ENCODE measurements at regions not wholly inside any gene's neighbourhood (a gene's known extent, or its start where the extent isn't known, plus 50 kb on each side); places are given as distances from the start of the nearest gene placed in this dataset.
"Not testable (repeated sequence)": the region's sequence is repeated elsewhere in the genome, so short reads cannot be mapped to it uniquely, and the experiment has no call there.

DNA sequence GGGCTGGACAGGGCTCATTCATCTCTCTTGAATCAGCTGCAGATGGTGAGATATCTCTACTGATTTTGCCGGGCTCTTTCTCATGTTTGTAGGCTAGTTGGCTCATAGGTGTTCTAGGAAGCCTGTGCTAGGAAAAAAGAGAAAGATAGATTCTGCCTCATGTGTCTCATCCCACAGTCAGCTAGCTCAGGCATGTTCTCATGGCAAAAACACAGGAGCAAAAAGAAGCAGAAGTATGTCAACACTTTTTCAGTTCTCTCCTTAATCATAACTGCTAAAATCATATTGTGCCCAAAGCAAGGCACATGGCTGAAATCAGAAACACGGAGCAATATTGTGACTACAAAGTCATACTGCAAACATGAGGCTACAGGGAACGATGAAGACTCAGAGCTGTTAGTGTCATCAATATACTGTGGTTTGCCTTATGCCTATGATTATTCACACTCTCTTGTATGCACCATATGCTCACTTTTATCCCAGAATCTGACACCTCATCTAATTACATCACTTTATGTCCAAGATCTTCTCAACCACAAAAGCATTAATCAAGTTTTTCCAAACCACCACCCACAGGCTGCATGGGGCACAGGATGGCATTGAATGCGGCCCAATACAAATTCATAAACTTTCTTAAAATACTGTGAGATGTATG is 571.9 kb upstream of the CNTNAP5 start:
- Histone ChIP-seq H3K9ac (no peak overlapping the region), H4K20me1 (ENCODE audit: insufficient read depth) (no peaks in the 10 kb centered on the region), H3K9me2 (no peaks in the 10 kb centered on the region), H3K4me2 (no peak overlapping the region), H3K27ac (ENCODE audit: low read depth in 2 of 2, low read length in 1 of 2) (no peak overlapping the region), H3K36me3 (replicated peaks in 1 of 2; ENCODE audit: control insufficient read depth in 1 of 2, insufficient read depth in 2 of 2, low read length in 1 of 2) (no peaks in the 10 kb centered on the region), H3F3A (replicated peaks; ENCODE audit: insufficient read depth) (no peaks in the 10 kb centered on the region), H3K4me1 (ENCODE audit: control insufficient read depth in 1 of 2, insufficient read depth in 2 of 2, low read depth in 1 of 2, low read length in 1 of 2) (no peaks in the 10 kb centered on the region), H3K4me3 (ENCODE audit: low read depth in 2 of 2, low read length in 1 of 2) (no peak overlapping the region), H3K27me3 (ENCODE audit: insufficient read depth) (no peaks in the 10 kb centered on the region), H2AFZ (ENCODE audit: low read depth) (no peak overlapping the region), H3K79me2 (ENCODE audit: insufficient read depth) (no peaks in the 10 kb centered on the region), H3K9me3 (no peaks in the 10 kb centered on the region; the same call in 1 of the 2 replicates)
- TF ChIP-seq EZH2phosphoT487 (IDR thresholded peaks at IDR 0.05; ENCODE audit: borderline replicate concordance, low read depth) (no peak), FOSL2 (IDR thresholded peaks at IDR 0.05; ENCODE audit: borderline replicate concordance, low read depth) (no peak), RXRA (IDR thresholded peaks at IDR 0.05; ENCODE audit: borderline replicate concordance, low read depth) (no peak)
- TF ChIP-seq, protein P1, sequence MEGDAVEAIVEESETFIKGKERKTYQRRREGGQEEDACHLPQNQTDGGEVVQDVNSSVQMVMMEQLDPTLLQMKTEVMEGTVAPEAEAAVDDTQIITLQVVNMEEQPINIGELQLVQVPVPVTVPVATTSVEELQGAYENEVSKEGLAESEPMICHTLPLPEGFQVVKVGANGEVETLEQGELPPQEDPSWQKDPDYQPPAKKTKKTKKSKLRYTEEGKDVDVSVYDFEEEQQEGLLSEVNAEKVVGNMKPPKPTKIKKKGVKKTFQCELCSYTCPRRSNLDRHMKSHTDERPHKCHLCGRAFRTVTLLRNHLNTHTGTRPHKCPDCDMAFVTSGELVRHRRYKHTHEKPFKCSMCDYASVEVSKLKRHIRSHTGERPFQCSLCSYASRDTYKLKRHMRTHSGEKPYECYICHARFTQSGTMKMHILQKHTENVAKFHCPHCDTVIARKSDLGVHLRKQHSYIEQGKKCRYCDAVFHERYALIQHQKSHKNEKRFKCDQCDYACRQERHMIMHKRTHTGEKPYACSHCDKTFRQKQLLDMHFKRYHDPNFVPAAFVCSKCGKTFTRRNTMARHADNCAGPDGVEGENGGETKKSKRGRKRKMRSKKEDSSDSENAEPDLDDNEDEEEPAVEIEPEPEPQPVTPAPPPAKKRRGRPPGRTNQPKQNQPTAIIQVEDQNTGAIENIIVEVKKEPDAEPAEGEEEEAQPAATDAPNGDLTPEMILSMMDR (IDR thresholded peaks at IDR 0.05), result no peak
- TF ChIP-seq, protein P2, sequence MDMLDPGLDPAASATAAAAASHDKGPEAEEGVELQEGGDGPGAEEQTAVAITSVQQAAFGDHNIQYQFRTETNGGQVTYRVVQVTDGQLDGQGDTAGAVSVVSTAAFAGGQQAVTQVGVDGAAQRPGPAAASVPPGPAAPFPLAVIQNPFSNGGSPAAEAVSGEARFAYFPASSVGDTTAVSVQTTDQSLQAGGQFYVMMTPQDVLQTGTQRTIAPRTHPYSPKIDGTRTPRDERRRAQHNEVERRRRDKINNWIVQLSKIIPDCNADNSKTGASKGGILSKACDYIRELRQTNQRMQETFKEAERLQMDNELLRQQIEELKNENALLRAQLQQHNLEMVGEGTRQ (IDR thresholded peaks at IDR 0.05; ENCODE audit: borderline replicate concordance, low read depth, low read length), result no peak
- POLR2A ChIA-PET, result no interaction called here
- no peak for DNase-seq
- whole genome bisulfite sequencing (ENCODE audit: low lambda C conversion rate), result 24% methylated on average over 4 of the region's 4 CpGs
- CTCF ChIA-PET, result no interaction called here

DNA sequence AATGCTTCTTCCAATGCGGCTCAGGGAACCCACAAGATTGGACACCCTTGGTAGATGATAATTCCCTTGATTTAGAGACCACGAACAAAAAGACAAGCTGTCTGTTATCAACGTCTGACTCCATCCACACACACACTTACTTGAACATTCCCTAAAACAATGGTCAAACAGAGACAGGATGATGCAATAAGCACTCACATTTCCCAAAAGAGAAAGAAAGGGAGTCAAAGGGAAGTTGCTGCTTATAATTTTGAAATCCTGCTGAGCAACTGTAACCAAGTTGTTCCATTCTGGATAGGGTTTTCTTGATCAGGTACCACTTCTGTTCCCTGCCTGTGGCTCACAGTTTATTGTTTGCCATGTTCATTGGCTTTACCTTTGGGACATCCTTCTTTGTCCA is 571.3 kb upstream of the CNTNAP5 start:
- H3K36me3 ChIP-seq (replicated peaks in 1 of 2; ENCODE audit: control insufficient read depth in 1 of 2, insufficient read depth in 2 of 2, low read length in 1 of 2), result no peaks in the 10 kb centered on the region
- H3K4me2 ChIP-seq, result no peak overlapping the region
- H3K27me3 ChIP-seq (ENCODE audit: insufficient read depth), result no peaks in the 10 kb centered on the region
- H3F3A ChIP-seq (replicated peaks; ENCODE audit: insufficient read depth), result no peaks in the 10 kb centered on the region
- CTCF ChIA-PET, result no interaction called here
- no peak for TF ChIP-seq MEF2A (IDR thresholded peaks at IDR 0.05; ENCODE audit: borderline replicate concordance, low read depth)
- no peaks in the 10 kb centered on the region; the same call in 1 of the 2 replicates for H3K9me3 ChIP-seq
- H3K79me2 ChIP-seq (ENCODE audit: insufficient read depth), result no peaks in the 10 kb centered on the region
- H2AFZ ChIP-seq (ENCODE audit: low read depth), result no peak overlapping the region
- DNase-seq, result no peak
- H4K20me1 ChIP-seq (ENCODE audit: insufficient read depth), result no peaks in the 10 kb centered on the region
- no peaks in the 10 kb centered on the region for H3K4me1 ChIP-seq (ENCODE audit: control insufficient read depth in 1 of 2, insufficient read depth in 2 of 2, low read depth in 1 of 2, low read length in 1 of 2)
- no peak overlapping the region for H3K4me3 ChIP-seq (ENCODE audit: low read depth in 2 of 2, low read length in 1 of 2)
- no peaks in the 10 kb centered on the region for H3K9me2 ChIP-seq
- 18% methylated on average over 3 of the region's 3 CpGs for WGBS (ENCODE audit: low lambda C conversion rate)
- no peak overlapping the region for H3K9ac ChIP-seq
- POLR2A ChIA-PET, result no interaction called here
- H3K27ac ChIP-seq (ENCODE audit: low read depth in 2 of 2, low read length in 1 of 2), result no peak overlapping the region

DNA sequence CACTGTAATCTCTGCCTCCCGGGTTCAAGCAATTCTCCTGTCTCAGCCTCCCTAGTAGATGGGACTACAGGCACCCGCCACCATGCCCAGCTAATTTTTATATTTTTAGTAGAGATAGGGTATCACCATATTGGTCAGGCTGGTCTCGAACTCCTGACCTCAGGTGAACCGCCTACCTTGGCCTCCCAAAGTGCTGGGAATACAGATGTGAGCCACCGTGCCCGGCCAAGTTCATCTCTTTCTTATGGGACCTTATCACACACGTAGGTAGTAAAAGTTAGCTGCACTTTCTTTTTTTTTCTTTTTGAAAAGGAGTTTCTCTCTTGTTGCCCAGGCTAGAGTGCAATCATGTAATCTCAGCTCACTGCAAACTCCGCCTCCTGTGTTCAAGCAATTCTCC is 569.9 kb upstream of the CNTNAP5 start:
- DNase-seq, H3K9me3 ChIP-seq, H3K4me2 ChIP-seq: not testable (repeated sequence)

More for the DNA sequence above, 569.9 kb upstream of the CNTNAP5 start:
- H3K27ac ChIP-seq (ENCODE audit: low read depth in 2 of 2, low read length in 1 of 2); POLR2A ChIA-PET; H3K27me3 ChIP-seq (ENCODE audit: insufficient read depth); H3K9me2 ChIP-seq; H4K20me1 ChIP-seq (ENCODE audit: insufficient read depth); H3K9ac ChIP-seq; H3K4me1 ChIP-seq (ENCODE audit: control insufficient read depth in 1 of 2, insufficient read depth in 2 of 2, low read depth in 1 of 2, low read length in 1 of 2); CTCF ChIA-PET; H3F3A ChIP-seq (replicated peaks; ENCODE audit: insufficient read depth); H3K79me2 ChIP-seq (ENCODE audit: insufficient read depth); H3K4me3 ChIP-seq (ENCODE audit: low read depth in 2 of 2, low read length in 1 of 2); H3K36me3 ChIP-seq (replicated peaks in 1 of 2; ENCODE audit: control insufficient read depth in 1 of 2, insufficient read depth in 2 of 2, low read length in 1 of 2); H2AFZ ChIP-seq (ENCODE audit: low read depth): not testable (repeated sequence)
- 50% methylated on average over 8 of the region's 8 CpGs for WGBS (ENCODE audit: low lambda C conversion rate)

Measured in SK-N-SH (cell line).